Astrocyte (in vitro differentiated cells and primary cell): ENCODE measurements at regions not wholly inside any gene's neighbourhood (a gene's known extent, or its start where the extent isn't known, plus 50 kb on each side); places are given as distances from the start of the nearest gene placed in this dataset.

Source experiments
- CTCF ChIP-seq: IDR thresholded peaks from 2 replicates; pipeline ENCODE4 v1.5.1; 2011; ENCODE audit warnings: low read depth, mild to moderate bottlenecking, inconsistent platforms, low read length, moderate library complexity; ENCODE audit not compliant: insufficient read depth
- EZH2 ChIP-seq: IDR thresholded peaks from 2 replicates; pipeline ENCODE4 v1.6.1; 2012; ENCODE audit warnings: mild to moderate bottlenecking, low read length, inconsistent platforms; ENCODE audit not compliant: insufficient read depth

GRCh38 chrX:33989936-33990335 is 142.2 kb downstream of the FAM47A start:
- TF ChIP-seq CTCF (no peak), EZH2 (no peak)
